GM12878 (cell line): ENCODE measurements at regions not wholly inside any gene's neighbourhood (a gene's known extent, or its start where the extent isn't known, plus 50 kb on each side); places are given as distances from the start of the nearest gene placed in this dataset.

Experiments
- ATAC-seq: fragments of 200-7000 bp; cut with Tn5 transposase; 3 replicates; pipeline ENCODE4 v1.9.1; 2020; ENCODE audit warnings: mild to moderate bottlenecking, moderate library complexity
- BruUV-seq: library from RNA; stranded (reverse); fragments of 400-500 nt; replicated peaks from 2 replicates; lab custom pipeline; 2021; lab: Mats Ljungman, UMichigan
- CTCF ChIA-PET: fragments of 300-600 bp; sonication (Branson Sonifier 250); formaldehyde crosslinking; extraction: SDS; loops from one replicate; lab custom pipeline; 2021; ENCODE audit warnings: inconsistent platforms; lab: Yijun Ruan, JAX
- POLR2A ChIA-PET: fragments of 350-600 bp; formaldehyde crosslinking; extraction: SDS; loops from one replicate; lab custom pipeline; 2021; ENCODE audit warnings: inconsistent platforms; lab: Charles Lee
- RAD21 ChIA-PET: fragments of 300-600 bp; sonication (Branson Sonifier 250); formaldehyde crosslinking; loops from one replicate; lab custom pipeline; 2023; ENCODE audit warnings: antibody characterized with exemption; ENCODE audit not compliant: unreplicated experiment; lab: Charles Lee
- SMC1A ChIA-PET: fragments of 300-600 bp; sonication (Branson Sonifier 250); formaldehyde crosslinking; loops from one replicate; lab custom pipeline; 2023; ENCODE audit not compliant: unreplicated experiment, uncharacterized antibody; lab: Charles Lee
- DNase-seq: peaks from one replicate; pipeline ENCODE4 v3.0.0-alpha.2; 2011; ENCODE audit warnings: low read depth, low spot score
- FAIRE-seq: peaks from 3 replicates; lab custom pipeline; 2011; peaks lifted over from hg19 to GRCh38; lab: Jason Lieb, UNC
- H2AFZ ChIP-seq: 2 replicates; pipeline ENCODE4 v1.6.0; 2011; ENCODE audit warnings: low read depth, low read length, control low read depth; ENCODE audit not compliant: control insufficient read depth
- H3K27ac ChIP-seq: 2 replicates; pipeline ENCODE4 v1.5.1; 2011; ENCODE audit warnings: control low read depth; ENCODE audit not compliant: control insufficient read depth, insufficient read depth
- H3K27me3 ChIP-seq, 2 experiments: replicated peaks in 1 of 2; 2 replicates each; pipeline versions ENCODE4 v1.6.0 to v1.6.1; 2011; ENCODE audit warnings: low read length in 1 of 2; ENCODE audit not compliant: control insufficient read depth in 2 of 2, insufficient read depth in 2 of 2
- H3K36me3 ChIP-seq, 2 experiments: 2 replicates each; pipeline ENCODE4 v1.5.1; 2011; ENCODE audit warnings: low read length in 1 of 2; ENCODE audit not compliant: control insufficient read depth in 2 of 2, insufficient read depth in 2 of 2
- H3K4me1 ChIP-seq: 2 replicates; pipeline ENCODE4 v1.6.1; 2011; ENCODE audit warnings: mild to moderate bottlenecking, low read length, moderate library complexity, mixed read lengths; ENCODE audit not compliant: control insufficient read depth, insufficient read depth
- H3K4me2 ChIP-seq: 2 replicates; pipeline ENCODE4 v1.6.0; 2011; ENCODE audit warnings: control low read depth; ENCODE audit not compliant: control insufficient read depth, insufficient read depth
- H3K4me3 ChIP-seq: fragments of 200-600 bp; sonication (generic); 2 replicates; pipeline ENCODE4 v1.5.1; 2016
- H3K79me2 ChIP-seq: 2 replicates; pipeline ENCODE4 v1.6.0; 2011; ENCODE audit warnings: low read length; ENCODE audit not compliant: control insufficient read depth, insufficient read depth
- H3K9ac ChIP-seq: 2 replicates; pipeline ENCODE4 v1.8.0; 2011; ENCODE audit warnings: low read length, control low read depth, mixed read lengths; ENCODE audit not compliant: control insufficient read depth, insufficient read depth
- H3K9me3 ChIP-seq: replicated peaks from 3 replicates; pipeline ENCODE4 v1.5.1; 2011; ENCODE audit warnings: mild to moderate bottlenecking, low read length; ENCODE audit not compliant: control insufficient read depth, insufficient read depth
- H4K20me1 ChIP-seq: 2 replicates; pipeline ENCODE4 v1.6.0; 2011; ENCODE audit not compliant: control insufficient read depth, insufficient read depth
- ESRRA ChIP-seq: IDR thresholded peaks from 2 replicates; pipeline ENCODE4 v1.6.1; 2012; ENCODE audit warnings: mild to moderate bottlenecking, low read length, improper control_type of control experiment
- FOXM1 ChIP-seq: IDR thresholded peaks from 2 replicates; pipeline ENCODE4 v1.6.1; 2012; ENCODE audit warnings: low read depth, mild to moderate bottlenecking, inconsistent platforms, low read length, moderate library complexity
- IRF4 ChIP-seq: IDR thresholded peaks from 2 replicates; pipeline ENCODE4 v1.6.1; 2011; ENCODE audit warnings: low read depth, low read length
- NFYB ChIP-seq: IDR thresholded peaks from 2 replicates; pipeline ENCODE4 v1.6.1; 2011; ENCODE audit warnings: low read depth, mild to moderate bottlenecking, low read length, improper control_type of control experiment, moderate library complexity; ENCODE audit not compliant: insufficient read depth
- PML ChIP-seq: IDR thresholded peaks from 2 replicates; pipeline ENCODE4 v1.6.1; 2012; ENCODE audit warnings: low read length, inconsistent platforms
- RFX5 ChIP-seq: IDR thresholded peaks from 2 replicates; pipeline ENCODE4 v1.6.1; 2011; ENCODE audit warnings: low read depth, low read length, improper control_type of control experiment
- TCF7 ChIP-seq: IDR thresholded peaks from 2 replicates; pipeline ENCODE4 v1.6.1; 2014; ENCODE audit warnings: antibody characterized with exemption, borderline replicate concordance
- WGBS: methylation state at CpG from one replicate; pipeline ENCODE4 v1.1.6; 2016; ENCODE audit warnings: low lambda C conversion rate; ENCODE audit not compliant: insufficient replicate concordance, insufficient coverage; ENCODE audit errors: missing lambda C conversion rate; 5-methylcytosine and 5-hydroxymethylcytosine counted together
- in situ Hi-C: fragments of 300-500 bp; cut with MboI; formaldehyde crosslinking; loops from 9 replicates; pipeline ENCODE4 v1.14.3; 2018; ENCODE audit warnings: mixed read lengths
- intact Hi-C: fragments of 100-400 bp; cut with micrococcal nuclease; formaldehyde crosslinking; loops from one replicate; pipeline ENCODE4 v1.14.2; 2022; ENCODE audit not compliant: unreplicated experiment
- TF ChIP-seq, protein P1 (sequence below): fragments of 450-650 bp; IDR thresholded peaks from 2 replicates; pipeline ENCODE4 v1.6.1; 2017; ENCODE audit warnings: mild to moderate bottlenecking, low read depth, inconsistent platforms; ENCODE audit not compliant: poor library complexity, severe bottlenecking
- TF ChIP-seq, protein P2 (sequence below): IDR thresholded peaks from 2 replicates; pipeline ENCODE4 v1.6.1; 2011; ENCODE audit warnings: low read depth, mild to moderate bottlenecking, low read length, moderate library complexity, borderline replicate concordance; ENCODE audit errors: extremely low read depth
- TF ChIP-seq, protein P3 (sequence below): IDR thresholded peaks from 2 replicates; pipeline ENCODE4 v1.6.1; 2011; ENCODE audit warnings: low read depth, low read length, improper control_type of control experiment, borderline replicate concordance

DNA sequence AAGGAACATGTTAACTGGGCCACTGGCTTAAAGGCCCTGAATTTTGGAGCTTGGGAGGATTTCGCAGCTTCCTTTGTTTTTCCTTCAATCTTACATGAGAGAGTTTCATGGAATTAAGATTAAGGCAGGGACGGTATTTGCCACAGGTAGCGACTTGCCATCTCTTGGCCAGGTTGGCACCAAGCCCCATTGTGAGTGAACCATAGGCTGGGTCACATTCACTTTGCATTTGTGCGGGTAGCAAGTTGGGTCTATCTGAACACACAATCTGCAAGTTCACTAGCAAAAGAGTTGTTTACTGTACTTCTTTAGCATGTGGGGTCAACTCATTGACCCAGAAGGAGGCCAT, 106.2 kb upstream of the ATP1A1 start:
- WGBS = 39% methylated on average over 4 of the region's 4 CpGs
- intact Hi-C loops = no loop called here
- no peak overlapping the region for H3K4me2 ChIP-seq
- H3K36me3 ChIP-seq = no peaks in the 10 kb centered on the region
- no peaks in the 10 kb centered on the region for H3K27me3 ChIP-seq
- ATAC-seq (no peak), FAIRE-seq (no peak), DNase-seq (no peak)
- H3K4me3 ChIP-seq = no peak overlapping the region
- ChIA-PET RAD21 (no interaction called here), POLR2A (no interaction called here), SMC1A (interaction anchor here (1.3 to 1.4 kb wide), 2 partner anchors 11 to 12 kb away, joined by 3 read pairs; no protein-coding TSS in a partner anchor), CTCF (no interaction called here)
- H3K9ac ChIP-seq = no peak overlapping the region
- in situ Hi-C loops = no loop called here
- no peak for TF ChIP-seq ESRRA
- no peak for TF ChIP-seq PML
- TF ChIP-seq FOXM1 = no peak
- TF ChIP-seq, protein P1, sequence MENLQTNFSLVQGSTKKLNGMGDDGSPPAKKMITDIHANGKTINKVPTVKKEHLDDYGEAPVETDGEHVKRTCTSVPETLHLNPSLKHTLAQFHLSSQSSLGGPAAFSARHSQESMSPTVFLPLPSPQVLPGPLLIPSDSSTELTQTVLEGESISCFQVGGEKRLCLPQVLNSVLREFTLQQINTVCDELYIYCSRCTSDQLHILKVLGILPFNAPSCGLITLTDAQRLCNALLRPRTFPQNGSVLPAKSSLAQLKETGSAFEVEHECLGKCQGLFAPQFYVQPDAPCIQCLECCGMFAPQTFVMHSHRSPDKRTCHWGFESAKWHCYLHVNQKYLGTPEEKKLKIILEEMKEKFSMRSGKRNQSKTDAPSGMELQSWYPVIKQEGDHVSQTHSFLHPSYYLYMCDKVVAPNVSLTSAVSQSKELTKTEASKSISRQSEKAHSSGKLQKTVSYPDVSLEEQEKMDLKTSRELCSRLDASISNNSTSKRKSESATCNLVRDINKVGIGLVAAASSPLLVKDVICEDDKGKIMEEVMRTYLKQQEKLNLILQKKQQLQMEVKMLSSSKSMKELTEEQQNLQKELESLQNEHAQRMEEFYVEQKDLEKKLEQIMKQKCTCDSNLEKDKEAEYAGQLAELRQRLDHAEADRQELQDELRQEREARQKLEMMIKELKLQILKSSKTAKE = no peak
- TF ChIP-seq IRF4 = no peak
- TF ChIP-seq, protein P2, sequence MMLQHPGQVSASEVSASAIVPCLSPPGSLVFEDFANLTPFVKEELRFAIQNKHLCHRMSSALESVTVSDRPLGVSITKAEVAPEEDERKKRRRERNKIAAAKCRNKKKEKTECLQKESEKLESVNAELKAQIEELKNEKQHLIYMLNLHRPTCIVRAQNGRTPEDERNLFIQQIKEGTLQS = no peak
- TF ChIP-seq RFX5 = no peak
- TF ChIP-seq NFYB = no peak
- TF ChIP-seq, protein P3, sequence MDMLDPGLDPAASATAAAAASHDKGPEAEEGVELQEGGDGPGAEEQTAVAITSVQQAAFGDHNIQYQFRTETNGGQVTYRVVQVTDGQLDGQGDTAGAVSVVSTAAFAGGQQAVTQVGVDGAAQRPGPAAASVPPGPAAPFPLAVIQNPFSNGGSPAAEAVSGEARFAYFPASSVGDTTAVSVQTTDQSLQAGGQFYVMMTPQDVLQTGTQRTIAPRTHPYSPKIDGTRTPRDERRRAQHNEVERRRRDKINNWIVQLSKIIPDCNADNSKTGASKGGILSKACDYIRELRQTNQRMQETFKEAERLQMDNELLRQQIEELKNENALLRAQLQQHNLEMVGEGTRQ = no peak
- no peak for TF ChIP-seq TCF7
- no peaks in the 10 kb centered on the region for H3K9me3 ChIP-seq
- no peak overlapping the region for H2AFZ ChIP-seq
- no peak overlapping the region for H3K27ac ChIP-seq
- BruUV-seq = no TSS peak
- H4K20me1 ChIP-seq = no peaks in the 10 kb centered on the region
- no peaks in the 10 kb centered on the region for H3K4me1 ChIP-seq
- no peaks in the 10 kb centered on the region for H3K79me2 ChIP-seq
